ENCODE measurements at regions not wholly inside any gene's neighbourhood (a gene's known extent, or its start where the extent isn't known, plus 50 kb on each side); places are given as distances from the start of the nearest gene placed in this dataset.

- H3K27ac ChIP-seq: no peak overlapping the region
- H3K27me3 ChIP-seq: no peaks in the 10 kb centered on the region
- DNase-seq: no peak
- TF ChIP-seq, protein P1, sequence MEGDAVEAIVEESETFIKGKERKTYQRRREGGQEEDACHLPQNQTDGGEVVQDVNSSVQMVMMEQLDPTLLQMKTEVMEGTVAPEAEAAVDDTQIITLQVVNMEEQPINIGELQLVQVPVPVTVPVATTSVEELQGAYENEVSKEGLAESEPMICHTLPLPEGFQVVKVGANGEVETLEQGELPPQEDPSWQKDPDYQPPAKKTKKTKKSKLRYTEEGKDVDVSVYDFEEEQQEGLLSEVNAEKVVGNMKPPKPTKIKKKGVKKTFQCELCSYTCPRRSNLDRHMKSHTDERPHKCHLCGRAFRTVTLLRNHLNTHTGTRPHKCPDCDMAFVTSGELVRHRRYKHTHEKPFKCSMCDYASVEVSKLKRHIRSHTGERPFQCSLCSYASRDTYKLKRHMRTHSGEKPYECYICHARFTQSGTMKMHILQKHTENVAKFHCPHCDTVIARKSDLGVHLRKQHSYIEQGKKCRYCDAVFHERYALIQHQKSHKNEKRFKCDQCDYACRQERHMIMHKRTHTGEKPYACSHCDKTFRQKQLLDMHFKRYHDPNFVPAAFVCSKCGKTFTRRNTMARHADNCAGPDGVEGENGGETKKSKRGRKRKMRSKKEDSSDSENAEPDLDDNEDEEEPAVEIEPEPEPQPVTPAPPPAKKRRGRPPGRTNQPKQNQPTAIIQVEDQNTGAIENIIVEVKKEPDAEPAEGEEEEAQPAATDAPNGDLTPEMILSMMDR (IDR thresholded peaks at IDR 0.05): no peak
- TF ChIP-seq POLR2A (IDR thresholded peaks at IDR 0.05): no peak
- intact Hi-C loops (cut with DNase I; ENCODE audit: low total_unique reads): no loop called here
- H3K4me3 ChIP-seq: no peak overlapping the region
- H3K4me1 ChIP-seq: no peaks in the 10 kb centered on the region
- no peaks in the 10 kb centered on the region for H3K36me3 ChIP-seq
- H3K9me3 ChIP-seq: no peaks in the 10 kb centered on the region
Measured at GRCh38 chr3:174715386-174715785, 143.7 kb upstream of the NAALADL2 start.

GRCh38 chr3:174716956-174717505, 142.1 kb upstream of the NAALADL2 start:
- DNase-seq: no peak
- Histone ChIP-seq H3K9me3 (no peaks in the 10 kb centered on the region), H3K4me3 (no peak overlapping the region), H3K27me3 (no peaks in the 10 kb centered on the region), H3K36me3 (no peaks in the 10 kb centered on the region), H3K27ac (no peak overlapping the region), H3K4me1 (no peaks in the 10 kb centered on the region)
- intact Hi-C loops (cut with DNase I; ENCODE audit: low total_unique reads): no loop called here
- TF ChIP-seq POLR2A (IDR thresholded peaks at IDR 0.05): no peak
- TF ChIP-seq, protein P1 (IDR thresholded peaks at IDR 0.05): no peak

DNA sequence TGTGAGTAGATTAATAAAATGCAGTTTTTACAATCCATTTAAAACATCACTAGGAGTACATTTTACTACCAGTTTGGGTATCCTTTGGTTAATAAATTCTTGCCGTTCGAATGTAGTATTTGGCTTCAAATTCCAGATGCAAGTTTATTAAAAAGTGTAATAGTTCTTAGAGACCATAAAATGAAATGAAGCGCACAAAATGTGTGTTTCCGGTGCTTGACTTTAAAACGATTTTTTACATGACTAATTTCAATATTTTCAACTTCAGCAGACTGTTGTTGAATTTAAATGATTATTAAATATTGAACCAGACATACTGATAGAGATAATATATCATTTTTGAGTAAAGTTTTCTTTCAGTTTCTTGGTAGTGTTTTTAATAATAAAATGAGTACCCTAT, 138.4 kb upstream of the NAALADL2 start:
- Histone ChIP-seq H3K27ac (no peak overlapping the region), H3K36me3 (no peaks in the 10 kb centered on the region), H3K4me3 (no peak overlapping the region), H3K9me3 (no peaks in the 10 kb centered on the region), H3K27me3 (no peaks in the 10 kb centered on the region), H3K4me1 (no peaks in the 10 kb centered on the region)
- no peak for TF ChIP-seq POLR2A (IDR thresholded peaks at IDR 0.05)
- TF ChIP-seq, protein P1 (IDR thresholded peaks at IDR 0.05): no peak
- no peak for DNase-seq
- intact Hi-C loops (cut with DNase I; ENCODE audit: low total_unique reads): no loop called here

- DNase-seq: no peak
- TF ChIP-seq, protein P1 (IDR thresholded peaks at IDR 0.05): no peak
- no peak for TF ChIP-seq POLR2A (IDR thresholded peaks at IDR 0.05)
- Histone ChIP-seq H3K27me3 (no peaks in the 10 kb centered on the region), H3K4me1 (no peaks in the 10 kb centered on the region), H3K27ac (no peak overlapping the region), H3K36me3 (no peaks in the 10 kb centered on the region), H3K4me3 (no peak overlapping the region), H3K9me3 (no peaks in the 10 kb centered on the region)
- intact Hi-C loops (cut with DNase I; ENCODE audit: low total_unique reads): no loop called here
Measured at GRCh38 chr3:174725303-174725702, 133.8 kb upstream of the NAALADL2 start.

DNA sequence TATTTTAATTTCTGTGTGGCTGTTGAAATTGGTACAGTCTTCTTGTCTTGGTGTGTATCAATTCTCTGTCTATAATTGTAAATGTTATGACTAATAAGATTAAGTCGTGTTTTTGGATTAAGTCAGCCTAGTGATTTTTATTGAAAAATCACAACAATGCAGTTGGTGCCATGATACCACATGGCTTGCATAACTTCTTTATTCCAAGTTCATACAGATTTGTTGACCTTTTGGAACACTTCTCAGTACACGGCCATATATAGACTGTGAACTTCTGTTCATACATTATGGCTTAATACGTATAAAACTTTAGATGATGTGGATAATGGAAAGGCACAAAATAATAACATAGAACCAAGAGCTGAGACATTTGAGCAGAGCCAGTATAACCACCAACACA, 121.2 kb upstream of the NAALADL2 start:
- Histone ChIP-seq H3K9me3 (no peaks in the 10 kb centered on the region), H3K4me1 (no peaks in the 10 kb centered on the region), H3K36me3 (no peaks in the 10 kb centered on the region), H3K27ac (no peak overlapping the region), H3K4me3 (no peak overlapping the region), H3K27me3 (no peaks in the 10 kb centered on the region)
- TF ChIP-seq, protein P1 (IDR thresholded peaks at IDR 0.05): no peak
- no peak for DNase-seq
- intact Hi-C loops (cut with DNase I; ENCODE audit: low total_unique reads): no loop called here
